ENCODE measurements at regions not wholly inside any gene's neighbourhood (a gene's known extent, or its start where the extent isn't known, plus 50 kb on each side); places are given as distances from the start of the nearest gene placed in this dataset.

DNA sequence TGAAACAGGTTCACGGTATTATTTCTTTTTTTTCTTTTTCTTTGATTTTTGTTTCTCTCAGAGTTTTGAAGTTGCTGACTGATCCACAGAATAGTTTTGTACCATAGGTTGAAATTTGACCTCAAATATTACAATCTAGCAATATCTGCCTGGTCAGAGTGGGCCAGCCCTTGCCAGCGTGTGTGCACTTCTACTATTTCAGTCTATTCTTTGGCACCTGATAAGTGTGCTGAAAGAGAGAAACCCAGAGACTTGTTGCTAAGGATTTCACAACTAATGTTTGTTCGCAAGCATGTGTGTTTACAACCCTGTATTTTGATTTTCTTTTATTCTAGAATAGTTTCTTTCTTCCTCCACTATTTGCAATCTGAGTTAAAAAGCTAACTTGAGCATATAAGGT is 1125.2 kb upstream of the CNTN5 start:
- CTCF ChIA-PET = no interaction called here
- TF ChIP-seq EZH2 (IDR thresholded peaks at IDR 0.05; ENCODE audit: low read length, unreplicated experiment) (no peak), EZH2phosphoT487 (IDR thresholded peaks at IDR 0.05; ENCODE audit: borderline replicate concordance, low read length) (no peak)
- TF ChIP-seq, protein P1, sequence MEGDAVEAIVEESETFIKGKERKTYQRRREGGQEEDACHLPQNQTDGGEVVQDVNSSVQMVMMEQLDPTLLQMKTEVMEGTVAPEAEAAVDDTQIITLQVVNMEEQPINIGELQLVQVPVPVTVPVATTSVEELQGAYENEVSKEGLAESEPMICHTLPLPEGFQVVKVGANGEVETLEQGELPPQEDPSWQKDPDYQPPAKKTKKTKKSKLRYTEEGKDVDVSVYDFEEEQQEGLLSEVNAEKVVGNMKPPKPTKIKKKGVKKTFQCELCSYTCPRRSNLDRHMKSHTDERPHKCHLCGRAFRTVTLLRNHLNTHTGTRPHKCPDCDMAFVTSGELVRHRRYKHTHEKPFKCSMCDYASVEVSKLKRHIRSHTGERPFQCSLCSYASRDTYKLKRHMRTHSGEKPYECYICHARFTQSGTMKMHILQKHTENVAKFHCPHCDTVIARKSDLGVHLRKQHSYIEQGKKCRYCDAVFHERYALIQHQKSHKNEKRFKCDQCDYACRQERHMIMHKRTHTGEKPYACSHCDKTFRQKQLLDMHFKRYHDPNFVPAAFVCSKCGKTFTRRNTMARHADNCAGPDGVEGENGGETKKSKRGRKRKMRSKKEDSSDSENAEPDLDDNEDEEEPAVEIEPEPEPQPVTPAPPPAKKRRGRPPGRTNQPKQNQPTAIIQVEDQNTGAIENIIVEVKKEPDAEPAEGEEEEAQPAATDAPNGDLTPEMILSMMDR (conservative IDR thresholded peaks at IDR 0.05; ENCODE audit: low read depth, low read length) = no peak
- H3K4me3 ChIP-seq (ENCODE audit: low read length) = no peak overlapping the region
- no peak overlapping the region for H3K9ac ChIP-seq (ENCODE audit: low read length)
- ATAC-seq (no peak), DNase-seq (no peak)
- no peaks in the 10 kb centered on the region for H4K20me1 ChIP-seq (ENCODE audit: low read length)
- no peaks in the 10 kb centered on the region for H3K27me3 ChIP-seq (ENCODE audit: low read length)
- H3K79me2 ChIP-seq (ENCODE audit: low read length) = no peaks in the 10 kb centered on the region
- BruUV-seq (replicated peaks) = no TSS peak
- no peaks in the 10 kb centered on the region for H3K9me2 ChIP-seq (replicated peaks; ENCODE audit: low read length)
- no peak overlapping the region for H2AFZ ChIP-seq (ENCODE audit: low read length)
- no peaks in the 10 kb centered on the region for H3F3A ChIP-seq (ENCODE audit: low read length, unreplicated experiment)
- no peak overlapping the region for H3K27ac ChIP-seq (ENCODE audit: low read length)
- H3K4me2 ChIP-seq (ENCODE audit: low read length) = no peak overlapping the region
- intact Hi-C loops (cut with micrococcal nuclease) = no loop called here
- POLR2A ChIA-PET (ENCODE audit: unreplicated experiment) = no interaction called here
- no peaks in the 10 kb centered on the region for H3K36me3 ChIP-seq (ENCODE audit: low read depth, low read length)
- H3K9me3 ChIP-seq (ENCODE audit: low read length) = no peaks in the 10 kb centered on the region
- H3K4me1 ChIP-seq (ENCODE audit: insufficient read depth, low read length) = no peaks in the 10 kb centered on the region

DNA sequence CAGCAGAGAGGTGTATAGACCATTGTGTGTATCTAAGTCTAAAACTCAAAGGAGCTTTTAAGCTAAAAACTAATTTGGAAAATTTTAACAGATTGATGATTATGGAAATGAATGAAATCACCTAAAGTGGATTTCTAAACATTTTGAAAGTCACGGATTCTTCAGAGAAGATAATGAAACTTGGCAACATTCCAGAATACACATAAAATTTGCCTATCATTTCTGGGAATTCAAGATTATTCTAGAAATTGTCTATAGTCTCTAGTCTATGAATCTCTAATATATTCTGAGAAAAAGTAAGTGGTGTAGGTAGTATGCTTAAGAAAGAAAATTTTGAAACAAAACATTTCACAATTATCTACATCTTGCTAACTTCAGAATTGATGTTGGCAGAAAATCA is 1117.9 kb upstream of the CNTN5 start:
- no peak for TF ChIP-seq EZH2 (IDR thresholded peaks at IDR 0.05; ENCODE audit: low read length, unreplicated experiment)
- TF ChIP-seq, protein P1 (conservative IDR thresholded peaks at IDR 0.05; ENCODE audit: low read depth, low read length) = no peak
- ChIA-PET CTCF (no interaction called here), POLR2A (ENCODE audit: unreplicated experiment) (no interaction called here)
- Histone ChIP-seq H4K20me1 (ENCODE audit: low read length) (no peaks in the 10 kb centered on the region), H3K4me3 (ENCODE audit: low read length) (no peak overlapping the region), H3K36me3 (ENCODE audit: low read depth, low read length) (no peaks in the 10 kb centered on the region), H3K9me2 (replicated peaks; ENCODE audit: low read length) (no peaks in the 10 kb centered on the region), H3F3A (ENCODE audit: low read length, unreplicated experiment) (no peaks in the 10 kb centered on the region), H3K79me2 (ENCODE audit: low read length) (no peaks in the 10 kb centered on the region), H3K4me1 (ENCODE audit: insufficient read depth, low read length) (no peaks in the 10 kb centered on the region), H3K9me3 (ENCODE audit: low read length) (0 out of 2 replicates have a peak, but pooled peaks cover 5% of the 10 kb centered on the region), H3K9ac (ENCODE audit: low read length) (no peak overlapping the region), H3K27me3 (ENCODE audit: low read length) (no peaks in the 10 kb centered on the region), H2AFZ (ENCODE audit: low read length) (no peak overlapping the region), H3K27ac (ENCODE audit: low read length) (no peak overlapping the region), H3K4me2 (ENCODE audit: low read length) (no peak overlapping the region)
- no peak for ATAC-seq
- BruUV-seq (replicated peaks) = no TSS peak
- intact Hi-C loops (cut with micrococcal nuclease) = no loop called here
- no peak for DNase-seq

DNA sequence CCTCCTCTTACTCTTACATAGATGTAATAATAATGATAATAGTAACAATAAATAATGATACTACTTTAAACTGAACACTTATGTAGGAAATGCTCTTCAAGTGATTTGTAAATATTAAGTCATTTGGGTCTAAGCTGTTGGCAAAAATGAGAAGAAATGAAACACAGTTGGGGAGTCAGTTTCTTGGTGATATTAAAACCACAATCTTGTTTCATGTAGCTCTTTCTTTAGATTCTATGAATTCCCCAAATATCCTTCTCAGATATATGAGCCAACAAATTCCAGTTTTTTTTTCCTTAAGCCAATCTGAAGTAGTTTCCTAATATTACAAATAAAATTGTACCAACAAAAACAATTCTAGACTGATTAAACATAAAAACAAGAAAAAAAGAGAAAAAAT is 1115.6 kb upstream of the CNTN5 start:
- no peak for TF ChIP-seq EZH2 (IDR thresholded peaks at IDR 0.05; ENCODE audit: low read length, unreplicated experiment)
- no peak for TF ChIP-seq EZH2phosphoT487 (IDR thresholded peaks at IDR 0.05; ENCODE audit: borderline replicate concordance, low read length)
- TF ChIP-seq, protein P1 (conservative IDR thresholded peaks at IDR 0.05; ENCODE audit: low read depth, low read length) = no peak
- H3K79me2 ChIP-seq (ENCODE audit: low read length) = no peaks in the 10 kb centered on the region
- no peaks in the 10 kb centered on the region for H4K20me1 ChIP-seq (ENCODE audit: low read length)
- H3K9ac ChIP-seq (ENCODE audit: low read length) = no peak overlapping the region
- H3K9me2 ChIP-seq (replicated peaks; ENCODE audit: low read length) = no peaks in the 10 kb centered on the region
- intact Hi-C loops (cut with micrococcal nuclease) = no loop called here
- no TSS peak for BruUV-seq (replicated peaks)
- H3K27ac ChIP-seq (ENCODE audit: low read length) = no peak overlapping the region
- ChIA-PET POLR2A (ENCODE audit: unreplicated experiment) (no interaction called here), CTCF (no interaction called here)
- H3F3A ChIP-seq (ENCODE audit: low read length, unreplicated experiment) = no peaks in the 10 kb centered on the region
- no peaks in the 10 kb centered on the region for H3K4me1 ChIP-seq (ENCODE audit: insufficient read depth, low read length)
- 0 out of 2 replicates have a peak, but pooled peaks cover 5% of the 10 kb centered on the region for H3K9me3 ChIP-seq (ENCODE audit: low read length)
- no peak overlapping the region for H2AFZ ChIP-seq (ENCODE audit: low read length)
- H3K36me3 ChIP-seq (ENCODE audit: low read depth, low read length) = no peaks in the 10 kb centered on the region
- DNase-seq = no peak
- H3K4me2 ChIP-seq (ENCODE audit: low read length) = no peak overlapping the region
- H3K27me3 ChIP-seq (ENCODE audit: low read length) = no peaks in the 10 kb centered on the region
- no peak overlapping the region for H3K4me3 ChIP-seq (ENCODE audit: low read length)
- no peak for ATAC-seq
